ENCODE measurements at regions not wholly inside any gene's neighbourhood (a gene's known extent, or its start where the extent isn't known, plus 50 kb on each side); places are given as distances from the start of the nearest gene placed in this dataset.

DNA sequence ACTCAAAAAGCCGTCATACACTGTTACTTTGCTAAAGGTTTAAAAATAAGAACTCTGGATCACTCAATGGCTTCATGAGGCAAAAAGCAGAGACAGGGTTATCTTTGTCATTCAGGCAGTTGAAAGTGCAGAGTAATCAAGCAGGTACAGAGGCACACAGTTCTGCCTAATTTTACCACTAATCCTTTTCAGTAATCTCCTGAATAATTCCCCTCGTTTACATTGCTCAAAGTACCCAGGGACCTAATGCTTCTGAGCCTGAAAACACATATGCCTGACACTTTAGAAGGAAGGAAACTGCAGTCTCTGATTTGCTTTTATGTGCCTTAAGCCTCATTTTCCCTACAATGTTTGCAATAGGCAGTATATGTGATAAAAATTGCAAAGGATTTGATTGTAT lies 71.4 kb upstream of the TRAM1L1 start (continued):
- TF ChIP-seq, protein P1, sequence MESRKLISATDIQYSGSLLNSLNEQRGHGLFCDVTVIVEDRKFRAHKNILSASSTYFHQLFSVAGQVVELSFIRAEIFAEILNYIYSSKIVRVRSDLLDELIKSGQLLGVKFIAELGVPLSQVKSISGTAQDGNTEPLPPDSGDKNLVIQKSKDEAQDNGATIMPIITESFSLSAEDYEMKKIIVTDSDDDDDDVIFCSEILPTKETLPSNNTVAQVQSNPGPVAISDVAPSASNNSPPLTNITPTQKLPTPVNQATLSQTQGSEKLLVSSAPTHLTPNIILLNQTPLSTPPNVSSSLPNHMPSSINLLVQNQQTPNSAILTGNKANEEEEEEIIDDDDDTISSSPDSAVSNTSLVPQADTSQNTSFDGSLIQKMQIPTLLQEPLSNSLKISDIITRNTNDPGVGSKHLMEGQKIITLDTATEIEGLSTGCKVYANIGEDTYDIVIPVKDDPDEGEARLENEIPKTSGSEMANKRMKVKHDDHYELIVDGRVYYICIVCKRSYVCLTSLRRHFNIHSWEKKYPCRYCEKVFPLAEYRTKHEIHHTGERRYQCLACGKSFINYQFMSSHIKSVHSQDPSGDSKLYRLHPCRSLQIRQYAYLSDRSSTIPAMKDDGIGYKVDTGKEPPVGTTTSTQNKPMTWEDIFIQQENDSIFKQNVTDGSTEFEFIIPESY (IDR thresholded peaks at IDR 0.05; ENCODE audit: extremely low read depth, insufficient replicate concordance, low read length): no peak

DNA sequence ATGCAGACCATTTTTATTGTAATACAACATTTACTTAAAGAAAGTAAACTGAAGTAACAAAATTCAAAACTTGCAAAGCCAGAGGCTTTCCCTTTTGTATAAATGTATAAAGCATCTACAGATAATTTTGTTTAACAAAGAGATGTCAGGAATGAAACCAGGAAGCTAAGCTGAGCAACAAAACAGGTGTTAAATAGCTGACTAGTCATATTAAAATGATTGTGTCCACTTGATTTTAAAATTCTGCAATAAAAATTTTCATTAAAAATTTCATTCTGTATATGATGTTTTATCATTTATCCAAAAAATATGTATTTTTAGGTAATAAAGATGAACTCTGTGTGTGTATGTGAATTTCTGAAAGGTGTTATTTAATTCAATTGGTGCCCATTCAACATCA lies 72.0 kb upstream of the TRAM1L1 start:
- DNase-seq (ENCODE audit: low read depth, low spot score) (no peak), ATAC-seq (no peak)
- CTCF ChIA-PET: no interaction called here
- TF ChIP-seq EZH2 (IDR thresholded peaks at IDR 0.05) (no peak), ZFX (IDR thresholded peaks at IDR 0.05) (no peak), CEBPB (IDR thresholded peaks at IDR 0.05; ENCODE audit: low read depth) (no peak), EGR1 (IDR thresholded peaks at IDR 0.05; ENCODE audit: low read depth) (no peak), POLR2A (IDR thresholded peaks at IDR 0.05; ENCODE audit: borderline replicate concordance, extremely low read depth, insufficient read depth, insufficient read length) (no peak), TCF7L2 (IDR thresholded peaks at IDR 0.05; ENCODE audit: borderline replicate concordance, extremely low read depth, insufficient read depth, insufficient read length) (no peak)
- TF ChIP-seq, protein P2, sequence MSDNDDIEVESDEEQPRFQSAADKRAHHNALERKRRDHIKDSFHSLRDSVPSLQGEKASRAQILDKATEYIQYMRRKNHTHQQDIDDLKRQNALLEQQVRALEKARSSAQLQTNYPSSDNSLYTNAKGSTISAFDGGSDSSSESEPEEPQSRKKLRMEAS (IDR thresholded peaks at IDR 0.05): no peak
- Histone ChIP-seq H3K9ac (ENCODE audit: low read length) (no peak overlapping the region), H3K36me3 (ENCODE audit: control insufficient read depth in 1 of 2, insufficient read depth in 2 of 2, low read length in 2 of 2) (no peaks in the 10 kb centered on the region), H3K4me2 (ENCODE audit: low read length) (no peak overlapping the region), H3K4me3 (replicated peaks in 1 of 2; ENCODE audit: low read depth in 1 of 2, low read length in 2 of 2) (no peak overlapping the region), H4K20me1 (ENCODE audit: insufficient read depth) (no peaks in the 10 kb centered on the region), H3K27ac (ENCODE audit: low read depth, low read length) (no peak overlapping the region), H3K9me3 (ENCODE audit: control insufficient read depth in 1 of 2, insufficient read depth in 1 of 2, low read depth in 1 of 2, low read length in 2 of 2) (no peaks in the 10 kb centered on the region), H3K4me1 (ENCODE audit: control insufficient read depth in 1 of 2, insufficient read depth in 2 of 2, low read length in 2 of 2) (no peaks in the 10 kb centered on the region), H3K27me3 (ENCODE audit: insufficient read depth, low read length) (no peaks in the 10 kb centered on the region), H2AFZ (ENCODE audit: low read depth, low read length, poor library complexity, severe bottlenecking) (no peak overlapping the region), H3K79me2 (ENCODE audit: insufficient read depth, low read length) (no peaks in the 10 kb centered on the region), H3K9me2 (ENCODE audit: insufficient read depth) (no peaks in the 10 kb centered on the region)
- intact Hi-C loops (cut with micrococcal nuclease): no loop called here
- POLR2A ChIA-PET: no interaction called here
- BruUV-seq (replicated peaks): no TSS peak
- RAD21 ChIA-PET (ENCODE audit: low non-redundant PET in 1 of 2, low total read pairs in 2 of 2, uncharacterized antibody in 2 of 2, unreplicated experiment in 2 of 2): no interaction called here

Measured in HCT116 (cell line).